OCI-LY7 (cell line): ENCODE measurements at regions not wholly inside any gene's neighbourhood (a gene's known extent, or its start where the extent isn't known, plus 50 kb on each side); places are given as distances from the start of the nearest gene placed in this dataset.

Experiments used
- BruUV-seq: library from RNA; stranded (reverse); fragments of 400-500 nt; replicated peaks from 2 replicates; lab custom pipeline; 2021; lab: Mats Ljungman, UMichigan
- CTCF ChIA-PET: fragments of 300-600 bp; sonication (Branson Sonifier 250); formaldehyde crosslinking; loops from one replicate; lab custom pipeline; 2022; ENCODE audit warnings: antibody characterized with exemption; ENCODE audit not compliant: unreplicated experiment; lab: Charles Lee
- POLR2A ChIA-PET: fragments of 300-600 bp; sonication (Branson Sonifier 250); formaldehyde crosslinking; loops from one replicate; lab custom pipeline; 2022; ENCODE audit warnings: antibody characterized with exemption; lab: Charles Lee
- DNase-seq: peaks from one replicate; pipeline ENCODE4 v3.0.0-alpha.2; 2015; ENCODE audit warnings: low spot score
- H2AFZ ChIP-seq: fragments of 200-600 bp; sonication (generic), shearing (Covaris generic); 2 replicates; pipeline ENCODE4 v1.6.1; 2014; ENCODE audit warnings: mild to moderate bottlenecking, antibody characterized with exemption, low read length, moderate library complexity
- H3K27ac ChIP-seq: fragments of 200-600 bp; sonication (generic); 2 replicates; pipeline ENCODE4 v1.5.1; 2014; ENCODE audit warnings: mixed run types, low read depth, mild to moderate bottlenecking, moderate library complexity, low read length, inconsistent platforms; ENCODE audit not compliant: poor library complexity, severe bottlenecking
- H3K36me3 ChIP-seq: fragments of 200-600 bp; sonication (generic); 2 replicates; pipeline ENCODE4 v1.6.1; 2014; ENCODE audit warnings: mild to moderate bottlenecking, antibody characterized with exemption, low read length, moderate library complexity, mixed read lengths; ENCODE audit not compliant: insufficient read depth
- H3K4me1 ChIP-seq: fragments of 200-600 bp; sonication (generic); 2 replicates; pipeline ENCODE4 v1.5.1; 2014; ENCODE audit warnings: mild to moderate bottlenecking, low read length; ENCODE audit not compliant: insufficient read depth, poor library complexity, severe bottlenecking
- H3K4me2 ChIP-seq: fragments of 200-600 bp; sonication (generic); 2 replicates; pipeline ENCODE4 v1.6.1; 2014; ENCODE audit warnings: mild to moderate bottlenecking, low read length
- H3K4me3 ChIP-seq: fragments of 200-600 bp; sonication (generic); 2 replicates; pipeline ENCODE4 v1.5.1; 2014; ENCODE audit warnings: mild to moderate bottlenecking, low read depth, low read length; ENCODE audit not compliant: poor library complexity, severe bottlenecking
- H3K79me2 ChIP-seq: fragments of 200-600 bp; sonication (generic); 2 replicates; pipeline ENCODE4 v1.6.1; 2016; ENCODE audit warnings: low read depth, mild to moderate bottlenecking, low read length, moderate library complexity, mixed read lengths; ENCODE audit not compliant: insufficient read depth
- H3K9me2 ChIP-seq: fragments of 200-600 bp; sonication (generic); 2 replicates; pipeline ENCODE4 v1.6.1; 2016; ENCODE audit warnings: mild to moderate bottlenecking, low read length, mixed read lengths; ENCODE audit not compliant: insufficient read depth
- H3K9me3 ChIP-seq: fragments of 200-600 bp; sonication (generic); 2 replicates; pipeline ENCODE4 v1.6.1; 2014; ENCODE audit warnings: mild to moderate bottlenecking, mixed run types, low read length, mixed read lengths
- H4K20me1 ChIP-seq: fragments of 200-600 bp; sonication (generic); 2 replicates; pipeline ENCODE4 v1.6.1; 2014; ENCODE audit warnings: mild to moderate bottlenecking, antibody characterized with exemption, low read length, moderate library complexity, mixed read lengths; ENCODE audit not compliant: insufficient read depth
- CTCF ChIP-seq: fragments of 200-600 bp; sonication (generic); conservative IDR thresholded peaks from 2 replicates; pipeline ENCODE4 v1.5.1; 2014; ENCODE audit warnings: mild to moderate bottlenecking, antibody characterized with exemption, low read length, moderate library complexity, mixed read lengths
- EZH2phosphoT487 ChIP-seq: fragments of 200-600 bp; sonication (generic); IDR thresholded peaks from 2 replicates; pipeline ENCODE4 v1.6.1; 2018; ENCODE audit warnings: low read depth, borderline replicate concordance, mild to moderate bottlenecking, mixed run types, antibody characterized with exemption, low read length, moderate library complexity, mixed read lengths
- intact Hi-C: fragments of 100-400 bp; cut with micrococcal nuclease; formaldehyde crosslinking; loops from one replicate; pipeline ENCODE4 v1.10.0; 2022; ENCODE audit not compliant: unreplicated experiment

DNA sequence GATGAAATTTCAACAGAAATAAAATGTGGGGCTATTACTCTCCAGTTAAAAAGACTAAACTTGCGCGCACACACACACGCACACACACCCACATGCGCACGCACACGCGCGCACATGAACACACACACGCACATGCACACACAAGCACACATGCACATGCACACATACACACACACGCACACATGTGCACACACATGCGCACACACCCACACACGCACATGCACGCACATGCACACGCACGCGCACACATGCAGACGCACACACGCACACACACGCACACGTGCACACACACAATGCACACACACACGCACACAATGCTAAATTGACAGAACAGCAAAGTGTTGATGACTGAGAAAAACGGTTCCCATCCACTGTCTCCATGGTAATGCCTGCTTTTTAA, 754.1 kb downstream of the CBLN4 start:
- ChIA-PET POLR2A (no interaction called here), CTCF (no interaction called here)
- H3K4me2 ChIP-seq, result no peak overlapping the region
- no peaks in the 10 kb centered on the region for H3K4me1 ChIP-seq
- H2AFZ ChIP-seq, result no peak overlapping the region
- H3K79me2 ChIP-seq, result no peaks in the 10 kb centered on the region
- no peaks in the 10 kb centered on the region for H3K36me3 ChIP-seq
- no peaks in the 10 kb centered on the region for H3K9me2 ChIP-seq
- intact Hi-C loops, result loop anchor here (5.0 kb wide), 1 partner anchor 589 kb away; no protein-coding TSS in a partner anchor
- no peak overlapping the region for H3K4me3 ChIP-seq
- DNase-seq, result no peak
- H4K20me1 ChIP-seq, result no peaks in the 10 kb centered on the region
- no peak overlapping the region for H3K27ac ChIP-seq
- BruUV-seq, result no TSS peak
- TF ChIP-seq EZH2phosphoT487, result no peak
- TF ChIP-seq CTCF, result no peak
- no peaks in the 10 kb centered on the region for H3K9me3 ChIP-seq

DNA sequence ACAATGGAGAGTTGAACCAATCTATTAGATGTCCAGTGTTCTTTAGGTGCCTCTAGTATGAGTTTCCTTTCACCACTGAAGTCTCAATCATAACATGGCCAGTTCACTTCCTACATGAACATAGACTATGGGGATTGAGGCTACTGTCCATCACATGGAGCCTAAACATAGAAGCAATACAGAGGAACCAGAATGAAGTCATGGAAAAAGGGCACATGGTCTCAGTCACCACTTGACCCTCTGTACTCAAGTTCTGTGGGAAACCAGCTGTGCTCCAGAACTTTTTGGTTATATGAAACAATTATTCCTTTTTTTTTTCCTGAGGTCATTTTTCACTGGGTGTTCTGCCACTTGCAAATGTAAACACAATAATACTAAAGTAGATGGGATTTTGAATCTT, 762.5 kb downstream of the CBLN4 start:
- Histone ChIP-seq H2AFZ (no peak overlapping the region), H3K36me3 (no peaks in the 10 kb centered on the region), H4K20me1 (no peaks in the 10 kb centered on the region), H3K4me3 (no peak overlapping the region), H3K4me2 (no peak overlapping the region), H3K4me1 (no peaks in the 10 kb centered on the region), H3K9me2 (no peaks in the 10 kb centered on the region), H3K27ac (no peak overlapping the region), H3K9me3 (no peaks in the 10 kb centered on the region), H3K79me2 (no peaks in the 10 kb centered on the region)
- no peak for DNase-seq
- TF ChIP-seq EZH2phosphoT487 (no peak), CTCF (no peak)
- ChIA-PET CTCF (no interaction called here), POLR2A (interaction anchor here (0.6 kb wide), 1 partner anchor 426 kb away, joined by 3 read pairs; no protein-coding TSS in a partner anchor)
- intact Hi-C loops, result no loop called here
- BruUV-seq, result no TSS peak

GRCh38 chr20:55239269-55239668, 763.9 kb downstream of the DOK5 start:
- no peaks in the 10 kb centered on the region for H3K9me3 ChIP-seq

More at GRCh38 chr20:55239269-55239668, 763.9 kb downstream of the DOK5 start:
- Histone ChIP-seq H3K4me1 (no peaks in the 10 kb centered on the region), H3K27ac (no peak overlapping the region), H2AFZ (no peak overlapping the region), H3K9me2 (no peaks in the 10 kb centered on the region), H3K4me3 (no peak overlapping the region), H4K20me1 (no peaks in the 10 kb centered on the region), H3K4me2 (no peak overlapping the region), H3K36me3 (no peaks in the 10 kb centered on the region), H3K79me2 (no peaks in the 10 kb centered on the region)
- CTCF ChIA-PET, result no interaction called here
- no peak for DNase-seq
- POLR2A ChIA-PET, result interaction anchor here (0.7 kb wide), 1 partner anchor 60 kb away, joined by 3 read pairs; no protein-coding TSS in a partner anchor
- no peak for TF ChIP-seq CTCF
- no peak for TF ChIP-seq EZH2phosphoT487
- intact Hi-C loops, result no loop called here
- BruUV-seq, result no TSS peak
